IMR-90 (cell line): ENCODE measurements at regions not wholly inside any gene's neighbourhood (a gene's known extent, or its start where the extent isn't known, plus 50 kb on each side); places are given as distances from the start of the nearest gene placed in this dataset.

Experiments used
- ATAC-seq: fragments of 200-7000 bp; cut with Tn5 transposase; 2 replicates; pipeline ENCODE4 v1.9.1; 2020; ENCODE audit warnings: low read depth, mild to moderate bottlenecking, moderate library complexity
- BruUV-seq: library from RNA; stranded (reverse); fragments of 400-500 nt; replicated peaks from 2 replicates; lab custom pipeline; 2021; lab: Mats Ljungman, UMichigan
- CTCF ChIA-PET: fragments of 300-600 bp; formaldehyde crosslinking; extraction: SDS; loops from one replicate; lab custom pipeline; 2021; ENCODE audit warnings: antibody characterized with exemption; lab: Yijun Ruan, JAX
- POLR2A ChIA-PET: fragments of 300-600 bp; sonication (Branson Sonifier 250); formaldehyde crosslinking; loops from one replicate; lab custom pipeline; 2022; ENCODE audit warnings: antibody characterized with exemption; ENCODE audit not compliant: unreplicated experiment; lab: Charles Lee
- DNase-seq: peaks from one replicate; pipeline ENCODE4 v3.0.0; 2013
- H2AFZ ChIP-seq: replicated peaks from 2 replicates; pipeline ENCODE3; 2013; ENCODE audit warnings: low read length, mild to moderate bottlenecking; ENCODE audit not compliant: poor library complexity
- H2AK5ac ChIP-seq: 2 replicates; pipeline ENCODE4 v1.6.1; 2013; ENCODE audit warnings: low read depth, low read length, inconsistent platforms
- H2AK9ac ChIP-seq: replicated peaks from 2 replicates; pipeline ENCODE3; 2013; ENCODE audit warnings: mild to moderate bottlenecking, low read depth, low read length, moderate library complexity; ENCODE audit not compliant: poor library complexity
- H2BK120ac ChIP-seq: 2 replicates; pipeline ENCODE4 v1.6.1; 2013; ENCODE audit warnings: low read depth, low read length, inconsistent platforms
- H2BK15ac ChIP-seq: 3 replicates; pipeline ENCODE4 v1.6.1; 2013; ENCODE audit warnings: low read depth, low read length, inconsistent platforms
- H2BK20ac ChIP-seq: 2 replicates; pipeline ENCODE4 v1.6.1; 2013; ENCODE audit warnings: low read depth, mild to moderate bottlenecking, inconsistent platforms, low read length, moderate library complexity
- H2BK5ac ChIP-seq: 2 replicates; pipeline ENCODE4 v1.6.1; 2013; ENCODE audit warnings: mild to moderate bottlenecking, low read depth, low read length, inconsistent platforms; ENCODE audit not compliant: poor library complexity, severe bottlenecking
- H3K14ac ChIP-seq: replicated peaks from 2 replicates; pipeline ENCODE4 v1.6.1; 2013; ENCODE audit warnings: low read depth, low read length, inconsistent platforms
- H3K18ac ChIP-seq: 2 replicates; pipeline ENCODE4 v1.6.1; 2013; ENCODE audit warnings: low read depth, low read length, control low read depth
- H3K23ac ChIP-seq: 2 replicates; pipeline ENCODE4 v1.6.1; 2013; ENCODE audit warnings: low read depth, low read length, inconsistent platforms
- H3K27ac ChIP-seq: 2 replicates; pipeline ENCODE4 v1.5.1; 2013; ENCODE audit warnings: mild to moderate bottlenecking, control low read depth, low read length; ENCODE audit not compliant: insufficient read depth
- H3K27me3 ChIP-seq: 2 replicates; pipeline ENCODE4 v1.6.1; 2013; ENCODE audit warnings: low read length; ENCODE audit not compliant: control insufficient read depth, insufficient read depth
- H3K36me3 ChIP-seq: 2 replicates; pipeline ENCODE4 v1.6.1; 2013; ENCODE audit warnings: low read length, mixed read lengths; ENCODE audit not compliant: control insufficient read depth, insufficient read depth
- H3K4ac ChIP-seq: 2 replicates; pipeline ENCODE4 v1.6.1; 2013; ENCODE audit warnings: low read depth, low read length, inconsistent platforms
- H3K4me1 ChIP-seq: 2 replicates; pipeline ENCODE4 v1.6.1; 2013; ENCODE audit warnings: low read length, mixed read lengths; ENCODE audit not compliant: control insufficient read depth, insufficient read depth
- H3K4me2 ChIP-seq: 2 replicates; pipeline ENCODE4 v1.6.1; 2013; ENCODE audit warnings: low read depth, mild to moderate bottlenecking, control low read depth, low read length, moderate library complexity
- H3K4me3 ChIP-seq: 2 replicates; pipeline ENCODE4 v1.5.1; 2013; ENCODE audit warnings: low read depth, mild to moderate bottlenecking, control low read depth, low read length, moderate library complexity; ENCODE audit not compliant: insufficient read depth
- H3K56ac ChIP-seq: 2 replicates; pipeline ENCODE4 v1.6.1; 2013; ENCODE audit warnings: low read length, inconsistent platforms; ENCODE audit not compliant: insufficient read depth; ENCODE audit errors: extremely low read depth
- H3K79me1 ChIP-seq, 2 experiments: 2 replicates each; pipeline ENCODE4 v1.6.1; 2013; ENCODE audit warnings: low read length in 2 of 2, inconsistent platforms in 1 of 2, low read depth in 1 of 2
- H3K9ac ChIP-seq: 2 replicates; pipeline ENCODE4 v1.6.1; 2013; ENCODE audit warnings: low read depth, low read length, control low read depth
- H3K9me1 ChIP-seq: 2 replicates; pipeline ENCODE4 v1.6.1; 2013; ENCODE audit warnings: low read length, inconsistent platforms; ENCODE audit not compliant: insufficient read depth
- H3K9me3 ChIP-seq: 2 replicates; pipeline ENCODE4 v1.6.1; 2013; ENCODE audit warnings: low read length; ENCODE audit not compliant: control insufficient read depth, insufficient read depth
- H4K20me1 ChIP-seq: 2 replicates; pipeline ENCODE4 v1.6.1; 2013; ENCODE audit warnings: low read length, inconsistent platforms; ENCODE audit not compliant: insufficient read depth
- H4K5ac ChIP-seq: 2 replicates; pipeline ENCODE4 v1.6.1; 2013; ENCODE audit warnings: mild to moderate bottlenecking, low read depth, low read length, control low read depth
- H4K8ac ChIP-seq, 2 experiments: 2 replicates each; pipeline ENCODE4 v1.6.1; 2013; ENCODE audit warnings: low read depth in 2 of 2, low read length in 2 of 2, control low read depth in 1 of 2, inconsistent platforms in 1 of 2
- H4K91ac ChIP-seq: 2 replicates; pipeline ENCODE4 v1.6.1; 2013; ENCODE audit warnings: low read depth, low read length, inconsistent platforms; ENCODE audit not compliant: insufficient read depth
- BHLHE40 ChIP-seq: fragments of 150-350 bp; IDR thresholded peaks from 2 replicates; pipeline ENCODE4 v1.6.1; 2016; ENCODE audit warnings: mild to moderate bottlenecking, low read depth, low read length
- CEBPB ChIP-seq: IDR thresholded peaks from 2 replicates; pipeline ENCODE4 v1.6.1; 2012; ENCODE audit warnings: low read depth, low read length, improper control_type of control experiment
- CHD1 ChIP-seq: IDR thresholded peaks from 2 replicates; pipeline ENCODE4 v1.6.1; 2012; ENCODE audit warnings: low read depth, low read length, improper control_type of control experiment
- FOS ChIP-seq: fragments of 150-350 bp; IDR thresholded peaks from 2 replicates; pipeline ENCODE4 v1.6.1; 2016; ENCODE audit warnings: low read depth, low read length
- MAFK ChIP-seq: IDR thresholded peaks from 2 replicates; pipeline ENCODE4 v1.6.1; 2012; ENCODE audit warnings: low read depth, low read length, improper control_type of control experiment
- MAZ ChIP-seq: IDR thresholded peaks from 2 replicates; pipeline ENCODE4 v1.6.1; 2012; ENCODE audit warnings: low read depth, mild to moderate bottlenecking, low read length, improper control_type of control experiment, moderate library complexity, borderline replicate concordance
- MXI1 ChIP-seq: IDR thresholded peaks from 2 replicates; pipeline ENCODE4 v1.6.1; 2012; ENCODE audit warnings: low read depth, mild to moderate bottlenecking, low read length, moderate library complexity, borderline replicate concordance
- NFE2L2 ChIP-seq: fragments of 150-350 bp; IDR thresholded peaks from 2 replicates; pipeline ENCODE4 v1.6.1; 2016; ENCODE audit warnings: low read depth, mild to moderate bottlenecking, low read length
- POLR2A ChIP-seq: IDR thresholded peaks from 2 replicates; pipeline ENCODE4 v1.6.1; 2012; ENCODE audit warnings: mild to moderate bottlenecking, low read depth, low read length
- RAD21 ChIP-seq: IDR thresholded peaks from 2 replicates; pipeline ENCODE4 v1.6.1; 2012; ENCODE audit warnings: low read length, improper control_type of control experiment
- RCOR1 ChIP-seq: IDR thresholded peaks from 2 replicates; pipeline ENCODE4 v1.6.1; 2012; ENCODE audit warnings: mild to moderate bottlenecking, low read length, improper control_type of control experiment; ENCODE audit not compliant: insufficient replicate concordance
- RFX5 ChIP-seq: IDR thresholded peaks from 2 replicates; pipeline ENCODE4 v1.8.0; 2012; ENCODE audit warnings: low read depth, mild to moderate bottlenecking, low read length, moderate library complexity
- SMC3 ChIP-seq: fragments of 150-350 bp; IDR thresholded peaks from 2 replicates; pipeline ENCODE4 v1.6.1; 2016; ENCODE audit warnings: low read depth, mild to moderate bottlenecking, antibody characterized with exemption, low read length, moderate library complexity
- WGBS, 2 experiments: methylation state at CpG; one replicate each; pipeline versions ENCODE4 v1.1.5 to v1.1.7; 2013; ENCODE audit warnings: missing lambda C conversion rate in 2 of 2; ENCODE audit not compliant: insufficient read length in 1 of 2; ENCODE audit errors: extremely low coverage in 2 of 2; 5-methylcytosine and 5-hydroxymethylcytosine counted together
- dilution Hi-C: fragments of 300-500 bp; cut with HindIII; formaldehyde crosslinking; loops from one replicate; pipeline ENCODE4 v1.14.3; 2018; ENCODE audit warnings: low sequenced_read_pairs; ENCODE audit not compliant: unreplicated experiment
- in situ Hi-C: fragments of 300-500 bp; cut with MboI; formaldehyde crosslinking; loops from 3 replicates; pipeline ENCODE4 v1.14.3; 2019; ENCODE audit warnings: low sequenced_read_pairs, inconsistent platforms, mixed read lengths
- intact Hi-C: fragments of 100-400 bp; cut with micrococcal nuclease; formaldehyde crosslinking; loops from 2 replicates; pipeline ENCODE4 v1.10.0; 2022
- TF ChIP-seq, protein P1 (sequence below): fragments of 150-350 bp; IDR thresholded peaks from 2 replicates; pipeline ENCODE4 v1.6.1; 2017; ENCODE audit warnings: mild to moderate bottlenecking, antibody characterized with exemption, low read length, low read depth
- TF ChIP-seq, protein P2 (sequence below): fragments of 150-350 bp; IDR thresholded peaks from 2 replicates; pipeline ENCODE4 v1.6.1; 2016; ENCODE audit warnings: low read depth, mild to moderate bottlenecking, low read length, moderate library complexity, borderline replicate concordance
- TF ChIP-seq, protein P3 (sequence below): conservative IDR thresholded peaks from 2 replicates; pipeline ENCODE4 v1.5.1; 2012; ENCODE audit warnings: mild to moderate bottlenecking, low read depth, low read length, improper control_type of control experiment

DNA sequence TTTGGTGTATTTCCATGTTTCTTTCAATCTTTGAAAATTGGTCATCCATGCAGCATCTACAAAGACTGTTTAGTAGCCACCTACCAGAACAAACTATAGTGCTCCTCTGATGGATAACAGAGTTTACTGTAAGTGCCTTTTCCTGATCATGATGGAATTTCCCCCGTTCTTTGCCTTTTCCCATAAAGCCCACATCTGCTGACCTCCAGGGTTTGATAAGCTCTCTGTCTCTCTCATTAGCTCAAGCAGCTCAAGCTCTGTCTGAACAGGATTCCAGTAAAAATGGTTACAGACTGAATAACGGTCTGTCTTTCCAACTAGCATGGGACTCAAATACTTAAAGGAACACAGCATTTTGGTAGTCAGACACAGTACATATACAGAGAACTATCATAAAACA is 308.4 kb upstream of the SORL1-AS1 start:
- CTCF ChIA-PET, result interaction anchor here (0.5 to 0.6 kb wide), 2 partner anchors 103 to 871 kb away, joined by 3 read pairs; no protein-coding TSS in a partner anchor
- Histone ChIP-seq H3K56ac (no peak overlapping the region), H3K9me3 (no peaks in the 10 kb centered on the region), H2BK120ac (no peak overlapping the region), H4K8ac (no peak overlapping the region), H2BK20ac (no peak overlapping the region), H4K20me1 (no peaks in the 10 kb centered on the region), H3K4me3 (no peak overlapping the region), H3K4me2 (no peak overlapping the region), H3K4me1 (peaks cover 2% of the 10 kb centered on the region; the same call in 1 of the 2 replicates), H2AFZ (no peak overlapping the region), H3K79me1 (no peaks in the 10 kb centered on the region), H3K36me3 (no peaks in the 10 kb centered on the region), H3K14ac (no peak overlapping the region), H3K18ac (no peak overlapping the region), H3K23ac (no peak overlapping the region), H2BK5ac (no peak overlapping the region), H4K91ac (no peak overlapping the region), H3K27ac (no peak overlapping the region), H2AK9ac (no peak overlapping the region), H2AK5ac (no peak overlapping the region), H3K9ac (no peak overlapping the region), H3K27me3 (peaks cover 2% of the 10 kb centered on the region; the same call in 1 of the 2 replicates), H3K9me1 (no peaks in the 10 kb centered on the region), H4K5ac (no peak overlapping the region), H2BK15ac (no peak overlapping the region), H3K4ac (no peak overlapping the region)
- DNase-seq, result no peak
- TF ChIP-seq, protein P1, sequence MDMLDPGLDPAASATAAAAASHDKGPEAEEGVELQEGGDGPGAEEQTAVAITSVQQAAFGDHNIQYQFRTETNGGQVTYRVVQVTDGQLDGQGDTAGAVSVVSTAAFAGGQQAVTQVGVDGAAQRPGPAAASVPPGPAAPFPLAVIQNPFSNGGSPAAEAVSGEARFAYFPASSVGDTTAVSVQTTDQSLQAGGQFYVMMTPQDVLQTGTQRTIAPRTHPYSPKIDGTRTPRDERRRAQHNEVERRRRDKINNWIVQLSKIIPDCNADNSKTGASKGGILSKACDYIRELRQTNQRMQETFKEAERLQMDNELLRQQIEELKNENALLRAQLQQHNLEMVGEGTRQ, result no peak
- TF ChIP-seq CEBPB (no peak), SMC3 (no peak), RFX5 (no peak), POLR2A (no peak), RCOR1 (no peak), BHLHE40 (no peak), RAD21 (no peak), MAZ (no peak), CHD1 (no peak), NFE2L2 (no peak), MAFK (no peak), MXI1 (no peak), FOS (no peak)
- TF ChIP-seq, protein P2, sequence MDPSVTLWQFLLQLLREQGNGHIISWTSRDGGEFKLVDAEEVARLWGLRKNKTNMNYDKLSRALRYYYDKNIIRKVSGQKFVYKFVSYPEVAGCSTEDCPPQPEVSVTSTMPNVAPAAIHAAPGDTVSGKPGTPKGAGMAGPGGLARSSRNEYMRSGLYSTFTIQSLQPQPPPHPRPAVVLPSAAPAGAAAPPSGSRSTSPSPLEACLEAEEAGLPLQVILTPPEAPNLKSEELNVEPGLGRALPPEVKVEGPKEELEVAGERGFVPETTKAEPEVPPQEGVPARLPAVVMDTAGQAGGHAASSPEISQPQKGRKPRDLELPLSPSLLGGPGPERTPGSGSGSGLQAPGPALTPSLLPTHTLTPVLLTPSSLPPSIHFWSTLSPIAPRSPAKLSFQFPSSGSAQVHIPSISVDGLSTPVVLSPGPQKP, result no peak
- TF ChIP-seq, protein P3, sequence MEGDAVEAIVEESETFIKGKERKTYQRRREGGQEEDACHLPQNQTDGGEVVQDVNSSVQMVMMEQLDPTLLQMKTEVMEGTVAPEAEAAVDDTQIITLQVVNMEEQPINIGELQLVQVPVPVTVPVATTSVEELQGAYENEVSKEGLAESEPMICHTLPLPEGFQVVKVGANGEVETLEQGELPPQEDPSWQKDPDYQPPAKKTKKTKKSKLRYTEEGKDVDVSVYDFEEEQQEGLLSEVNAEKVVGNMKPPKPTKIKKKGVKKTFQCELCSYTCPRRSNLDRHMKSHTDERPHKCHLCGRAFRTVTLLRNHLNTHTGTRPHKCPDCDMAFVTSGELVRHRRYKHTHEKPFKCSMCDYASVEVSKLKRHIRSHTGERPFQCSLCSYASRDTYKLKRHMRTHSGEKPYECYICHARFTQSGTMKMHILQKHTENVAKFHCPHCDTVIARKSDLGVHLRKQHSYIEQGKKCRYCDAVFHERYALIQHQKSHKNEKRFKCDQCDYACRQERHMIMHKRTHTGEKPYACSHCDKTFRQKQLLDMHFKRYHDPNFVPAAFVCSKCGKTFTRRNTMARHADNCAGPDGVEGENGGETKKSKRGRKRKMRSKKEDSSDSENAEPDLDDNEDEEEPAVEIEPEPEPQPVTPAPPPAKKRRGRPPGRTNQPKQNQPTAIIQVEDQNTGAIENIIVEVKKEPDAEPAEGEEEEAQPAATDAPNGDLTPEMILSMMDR, result no peak
- intact Hi-C loops (no loop called here), in situ Hi-C loops (no loop called here), dilution Hi-C loops (no loop called here)
- no TSS peak for BruUV-seq
- POLR2A ChIA-PET, result no interaction called here
- no CpG with 5 or more reads among the region's 2 CpGs for WGBS, 2 experiments
- ATAC-seq, result no peak
